C1 segment of cervical spinal cord (tissue), 14 donors: ENCODE measurements at regions not wholly inside any gene's neighbourhood (a gene's known extent, or its start where the extent isn't known, plus 50 kb on each side); places are given as distances from the start of the nearest gene placed in this dataset.

Experiments
- DNase-seq, 14 donors: peaks; one replicate each; lab custom pipeline; 2025; lab: John Stamatoyannopoulos, UW

DNA sequence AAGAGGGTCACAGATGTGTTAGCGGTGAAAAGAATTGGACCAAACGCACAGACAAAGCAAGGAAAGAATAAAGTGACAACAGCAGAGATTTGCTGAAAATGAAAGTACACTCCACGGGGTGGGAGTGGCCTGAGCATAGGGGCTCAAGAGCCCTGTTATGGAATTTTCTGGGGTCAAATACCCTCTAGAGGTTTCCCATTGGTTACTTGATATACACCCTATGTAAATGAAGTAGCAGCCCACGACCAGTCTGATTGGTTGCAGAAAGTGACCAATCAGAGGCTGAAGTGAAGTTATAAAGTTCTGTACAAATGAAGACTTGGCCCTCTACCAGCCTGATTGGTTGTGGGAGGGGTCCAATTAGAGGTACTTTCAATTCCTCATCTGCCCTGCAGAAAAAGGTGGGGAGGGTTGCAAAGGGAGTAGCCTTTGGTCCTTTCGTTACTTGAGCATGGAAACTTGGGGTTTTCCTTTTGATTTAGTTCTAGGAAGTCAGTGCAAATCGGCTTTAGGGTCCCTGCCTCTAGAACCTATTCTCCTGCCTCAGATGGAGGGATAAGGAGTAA, 125.6 kb upstream of the PRPS1L1 start:
- DNase-seq: no peak

- no peak for DNase-seq
These were observed 127.1 kb upstream of the PRPS1L1 start for GRCh38 chr7:18154726-18155125.

DNA sequence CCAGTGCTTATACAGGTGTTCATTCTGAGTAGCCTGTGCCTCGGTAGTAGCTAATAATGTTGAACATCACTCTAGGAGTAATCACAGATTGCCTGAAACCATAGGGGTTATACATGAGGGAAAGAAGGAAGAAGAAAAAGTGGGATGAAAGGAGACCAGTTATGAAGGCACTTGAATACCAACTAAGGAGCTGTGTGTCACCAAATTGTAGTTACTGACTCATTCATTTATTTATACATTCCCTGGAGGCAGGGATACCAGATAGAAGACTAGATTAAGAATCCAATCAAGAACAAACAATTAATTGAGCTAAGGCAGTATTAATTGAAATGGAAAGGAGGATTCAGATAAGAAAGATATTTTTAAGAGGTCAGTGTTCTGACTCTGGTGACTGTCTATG, 129.6 kb upstream of the PRPS1L1 start:
- DNase-seq: no peak

DNA sequence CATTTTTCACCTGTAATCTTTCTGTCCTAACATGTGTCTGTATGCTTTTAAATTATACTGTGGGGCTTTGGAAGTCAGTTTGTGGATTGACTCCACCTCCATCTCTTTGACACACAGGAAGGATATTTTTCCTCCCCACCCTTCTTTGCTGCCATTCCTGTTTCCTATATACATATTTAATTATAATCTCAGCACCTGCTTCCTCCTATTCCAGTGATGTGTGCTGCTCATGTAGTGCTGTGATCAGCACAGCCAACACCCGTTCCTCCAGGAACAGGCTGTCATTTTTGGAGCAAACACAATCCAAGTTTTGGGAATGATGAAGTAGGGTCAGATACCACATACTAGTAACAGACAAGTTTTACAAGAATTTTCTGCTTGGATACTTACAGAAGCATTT, 135.0 kb upstream of the PRPS1L1 start:
- DNase-seq: no peak

- DNase-seq: no peak
These were observed 135.4 kb upstream of the PRPS1L1 start for GRCh38 chr7:18163091-18163490.

GRCh38 chr7:18165166-18165565, 137.5 kb upstream of the PRPS1L1 start:
- DNase-seq: no peak

- no peak for DNase-seq
These were observed 138.4 kb upstream of the PRPS1L1 start for GRCh38 chr7:18166002-18166401.

GRCh38 chr7:18167815-18168214, 140.2 kb upstream of the PRPS1L1 start:
- no peak for DNase-seq

DNA sequence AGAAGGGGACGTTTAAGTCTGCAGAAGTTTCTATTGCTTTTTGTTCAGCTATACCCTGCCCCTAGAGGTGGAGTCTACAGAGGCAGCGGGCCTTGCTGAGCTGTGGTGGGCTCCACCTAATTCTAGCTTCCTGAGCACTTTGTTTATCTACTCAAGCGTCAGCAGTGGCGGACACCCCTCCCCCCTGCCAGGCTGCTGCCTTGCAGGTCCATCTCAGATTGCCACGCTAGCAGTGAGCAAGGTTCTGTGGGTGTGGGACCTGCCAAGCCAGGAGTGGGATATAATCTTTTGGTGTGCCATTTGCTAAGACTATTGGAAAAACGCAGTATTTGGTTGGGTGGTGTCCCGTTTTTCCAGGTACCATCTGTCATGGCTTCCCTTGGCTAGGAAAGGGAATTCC, 147.3 kb upstream of the PRPS1L1 start:
- no peak for DNase-seq

GRCh38 chr7:18175801-18176450, 148.3 kb upstream of the PRPS1L1 start:
- no peak for DNase-seq

GRCh38 chr7:18177129-18177814, 149.6 kb upstream of the PRPS1L1 start:
- DNase-seq: no peak

DNA sequence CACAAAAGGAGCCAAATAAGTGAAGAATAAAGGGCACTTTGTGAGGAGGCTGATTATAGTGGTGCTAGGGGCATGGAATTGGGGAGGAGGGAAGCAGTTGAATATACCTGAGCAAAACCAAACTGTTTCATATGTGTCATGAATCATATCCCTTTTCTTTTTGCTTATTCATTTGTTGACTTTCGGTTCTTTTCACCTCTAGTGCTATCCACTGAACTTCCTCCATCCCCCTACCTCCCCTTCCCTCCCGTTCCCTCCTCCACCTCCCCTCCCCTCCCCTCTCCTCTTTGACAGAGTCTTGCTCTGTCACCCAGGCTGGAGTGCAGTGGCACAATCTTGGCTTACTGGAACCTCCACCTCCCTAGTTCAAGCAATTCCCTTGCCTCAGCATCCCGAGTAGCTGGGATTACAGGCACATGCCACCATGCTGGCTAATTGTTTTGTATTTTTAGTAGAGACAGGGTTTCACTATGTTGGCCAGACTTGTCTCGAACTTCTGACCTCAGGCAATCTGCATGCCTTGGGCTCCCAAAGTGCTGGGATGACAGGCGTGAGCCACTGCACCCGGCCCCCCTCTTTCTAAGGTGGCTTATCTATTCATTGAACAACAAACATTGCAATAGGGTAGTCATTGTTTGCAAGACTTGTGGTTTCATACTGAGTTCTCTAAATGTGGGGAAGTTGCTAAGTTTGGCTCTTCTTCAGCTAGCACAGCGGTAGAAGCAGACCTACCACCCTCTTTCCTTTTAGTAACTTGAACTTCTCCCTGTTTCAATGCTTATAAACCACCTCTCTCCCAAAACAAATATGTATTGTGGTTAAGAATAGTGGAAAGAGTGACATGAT, 150.4 kb upstream of the PRPS1L1 start:
- peak in 2 of 14 donors; percentile 10 to 14 for DNase-seq

DNA sequence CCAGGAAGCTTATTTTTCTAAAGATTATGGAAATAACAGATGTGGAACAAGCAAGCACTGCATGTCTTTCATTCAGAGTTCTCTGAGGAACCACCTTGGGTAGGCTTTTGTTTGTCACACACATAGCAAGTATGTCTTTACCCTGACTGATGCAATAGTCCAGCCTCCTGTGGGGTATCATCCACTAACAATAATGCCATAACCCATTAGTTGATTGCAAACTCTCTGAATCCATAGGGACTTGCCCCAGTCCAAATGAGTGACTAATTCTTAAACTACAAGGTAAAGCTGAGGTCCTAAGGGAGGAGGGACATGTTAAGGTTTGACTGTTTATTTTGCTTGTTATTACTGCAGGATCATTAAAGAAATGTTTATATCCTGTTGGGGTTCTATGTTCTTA, 151.4 kb upstream of the PRPS1L1 start:
- no peak for DNase-seq

GRCh38 chr7:18180685-18181084, 153.0 kb upstream of the PRPS1L1 start:
- no peak for DNase-seq

DNA sequence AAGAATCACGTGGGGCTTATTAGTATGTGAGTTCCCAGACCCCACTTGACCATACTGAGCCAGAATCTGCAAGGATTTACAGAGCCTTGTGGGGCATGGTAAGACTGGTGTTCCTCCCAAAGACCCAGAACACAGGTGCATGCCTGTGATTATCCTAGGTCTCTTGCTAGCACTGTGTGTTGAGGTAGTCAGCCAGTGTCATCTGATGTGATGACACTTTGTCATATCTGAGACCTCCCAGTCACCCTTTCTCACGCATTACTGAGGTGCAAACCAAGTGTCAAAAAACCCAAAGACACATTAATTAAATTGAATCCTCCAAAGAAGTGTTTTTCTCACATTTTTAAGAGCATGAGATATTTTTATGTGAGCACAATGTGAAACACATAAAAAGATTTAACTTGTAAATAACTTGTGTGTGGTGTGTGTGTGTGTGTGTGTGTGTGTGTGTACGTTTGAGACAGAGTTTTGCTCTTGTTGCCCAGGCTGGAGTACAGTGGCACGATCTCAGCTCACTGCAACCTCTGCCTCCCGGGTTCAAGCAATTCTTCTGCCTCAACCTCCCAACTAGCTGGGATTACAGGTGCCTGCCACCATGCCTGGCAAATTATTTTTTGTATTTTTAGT, 162.0 kb upstream of the PRPS1L1 start:
- DNase-seq: no peak

- DNase-seq: no peak
These were observed 163.7 kb upstream of the PRPS1L1 start for GRCh38 chr7:18191341-18191740.

- DNase-seq: no peak
These were observed 164.4 kb upstream of the PRPS1L1 start for GRCh38 chr7:18191862-18192625.

GRCh38 chr7:18194616-18195015, 167.0 kb upstream of the PRPS1L1 start:
- no peak for DNase-seq

DNA sequence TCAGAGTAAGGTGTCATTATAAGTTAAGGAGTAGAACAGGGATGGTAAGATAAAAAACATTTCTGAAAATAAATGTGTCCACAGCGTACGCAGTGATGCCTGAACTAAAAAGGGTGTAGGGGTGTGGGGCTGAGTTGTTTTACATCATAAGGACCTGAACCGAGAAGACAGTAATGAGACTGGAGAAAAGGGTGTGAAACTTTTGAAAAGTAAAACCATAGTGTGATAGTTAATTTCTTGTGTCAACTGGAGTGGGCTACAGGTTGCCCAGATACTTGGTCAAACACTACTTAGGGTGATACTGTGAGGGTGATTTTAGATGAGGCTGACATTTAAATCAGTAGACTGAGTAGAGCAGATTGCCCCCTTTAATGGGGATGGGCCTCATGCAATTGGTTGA, 169.0 kb upstream of the PRPS1L1 start:
- DNase-seq: no peak

- no peak for DNase-seq
These were observed 171.2 kb upstream of the PRPS1L1 start for GRCh38 chr7:18198868-18199267.

DNA sequence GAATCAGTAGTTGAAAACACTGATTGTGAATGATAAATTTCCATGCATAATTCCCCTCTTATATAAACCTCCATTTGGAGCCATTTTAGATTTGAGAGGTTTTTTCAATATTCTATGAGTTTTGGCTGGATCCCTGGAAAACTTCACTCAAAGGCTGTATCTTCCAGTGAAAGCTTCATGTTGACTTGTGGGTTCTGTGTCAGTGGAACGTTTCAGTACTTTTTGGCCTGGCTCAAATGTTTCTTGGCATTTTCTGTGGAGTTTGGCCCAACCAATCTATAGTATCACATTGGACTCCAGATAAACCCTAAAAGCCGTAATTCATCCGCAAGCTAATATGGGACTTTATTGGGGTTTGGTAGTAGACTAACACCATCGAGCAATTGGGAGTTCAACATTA, 172.6 kb upstream of the PRPS1L1 start:
- DNase-seq: no peak
